A673 (cell line): ENCODE measurements at regions not wholly inside any gene's neighbourhood (a gene's known extent, or its start where the extent isn't known, plus 50 kb on each side); places are given as distances from the start of the nearest gene placed in this dataset.

ENCODE experiments used
- EZH2 ChIP-seq: fragments of 200-600 bp; sonication (generic); IDR thresholded peaks from 2 replicates; pipeline ENCODE4 v1.6.1; 2017; ENCODE audit warnings: borderline replicate concordance, low read depth, mild to moderate bottlenecking, mixed read lengths, antibody characterized with exemption, low read length; ENCODE audit not compliant: poor library complexity, severe bottlenecking
- TF ChIP-seq, protein P1 (sequence below): fragments of 300-800, 200-600 bp; sonication (generic); conservative IDR thresholded peaks from 2 replicates; pipeline ENCODE4 v1.5.1; 2017; ENCODE audit warnings: low read depth, mild to moderate bottlenecking, antibody characterized with exemption, low read length, moderate library complexity, mixed read lengths

DNA sequence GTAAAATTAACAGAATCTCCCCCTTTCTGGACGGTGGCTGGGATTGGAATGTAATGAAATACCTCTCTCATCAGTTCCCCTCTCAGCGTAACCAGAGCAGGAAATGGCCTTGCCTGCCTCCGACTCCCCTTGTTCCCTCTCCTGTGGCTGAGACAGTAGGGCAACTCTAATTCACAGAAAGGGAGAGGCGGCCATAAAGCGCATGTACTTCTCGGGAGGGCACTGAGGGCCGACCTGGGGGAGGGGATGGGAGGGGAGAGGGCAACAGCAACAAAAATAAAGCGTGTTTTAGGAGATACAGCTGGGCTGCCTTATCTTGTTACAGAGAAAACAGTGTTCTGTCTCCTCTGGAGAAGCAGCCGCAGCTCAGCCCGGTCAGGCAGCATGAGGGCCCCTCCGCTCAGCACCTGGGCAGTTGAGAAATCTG is 783.3 kb upstream of the ARRDC4 start:
- TF ChIP-seq, protein P1, sequence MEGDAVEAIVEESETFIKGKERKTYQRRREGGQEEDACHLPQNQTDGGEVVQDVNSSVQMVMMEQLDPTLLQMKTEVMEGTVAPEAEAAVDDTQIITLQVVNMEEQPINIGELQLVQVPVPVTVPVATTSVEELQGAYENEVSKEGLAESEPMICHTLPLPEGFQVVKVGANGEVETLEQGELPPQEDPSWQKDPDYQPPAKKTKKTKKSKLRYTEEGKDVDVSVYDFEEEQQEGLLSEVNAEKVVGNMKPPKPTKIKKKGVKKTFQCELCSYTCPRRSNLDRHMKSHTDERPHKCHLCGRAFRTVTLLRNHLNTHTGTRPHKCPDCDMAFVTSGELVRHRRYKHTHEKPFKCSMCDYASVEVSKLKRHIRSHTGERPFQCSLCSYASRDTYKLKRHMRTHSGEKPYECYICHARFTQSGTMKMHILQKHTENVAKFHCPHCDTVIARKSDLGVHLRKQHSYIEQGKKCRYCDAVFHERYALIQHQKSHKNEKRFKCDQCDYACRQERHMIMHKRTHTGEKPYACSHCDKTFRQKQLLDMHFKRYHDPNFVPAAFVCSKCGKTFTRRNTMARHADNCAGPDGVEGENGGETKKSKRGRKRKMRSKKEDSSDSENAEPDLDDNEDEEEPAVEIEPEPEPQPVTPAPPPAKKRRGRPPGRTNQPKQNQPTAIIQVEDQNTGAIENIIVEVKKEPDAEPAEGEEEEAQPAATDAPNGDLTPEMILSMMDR: no peak
- no peak for TF ChIP-seq EZH2
